ENCODE measurements at regions not wholly inside any gene's neighbourhood (a gene's known extent, or its start where the extent isn't known, plus 50 kb on each side); places are given as distances from the start of the nearest gene placed in this dataset.

- Mint-ChIP-seq H3K27ac (no peak overlapping the region; the same call in 1 of the 2 replicates), H3K9me3 (no peaks in the 10 kb centered on the region), H3K4me3 (no peak overlapping the region), H3K27me3 (ENCODE audit: low read depth) (no peaks in the 10 kb centered on the region), H3K36me3 (no peaks in the 10 kb centered on the region), H3K4me1 (peaks cover 15% of the 10 kb centered on the region)
- ChIA-PET POLR2A (no interaction called here), CTCF (no interaction called here)
- no peak for DNase-seq (ENCODE audit: low spot score)
- TF ChIP-seq ELF4 (CRISPR knock-in tag; IDR thresholded peaks at IDR 0.05; ENCODE audit: low read depth) (no peak), MYBL2 (CRISPR knock-in tag; IDR thresholded peaks at IDR 0.05) (no peak), MAX (CRISPR knock-in tag; IDR thresholded peaks at IDR 0.05) (no peak), PREB (CRISPR knock-in tag; IDR thresholded peaks at IDR 0.05; ENCODE audit: borderline replicate concordance) (no peak)
- ATAC-seq = no peak
Measured at GRCh38 chr3:21330293-21330692, 420.7 kb downstream of the ZNF385D start.

GRCh38 chr3:21328711-21329390 is 422.2 kb downstream of the ZNF385D start:
- Mint-ChIP-seq H3K36me3 (no peaks in the 10 kb centered on the region), H3K27ac (no peak overlapping the region), H3K9me3 (no peaks in the 10 kb centered on the region), H3K4me3 (no peak overlapping the region), H3K4me1 (peaks cover 15% of the 10 kb centered on the region), H3K27me3 (ENCODE audit: low read depth) (no peaks in the 10 kb centered on the region)
- ATAC-seq (no peak), DNase-seq (ENCODE audit: low spot score) (no peak)
- POLR2A ChIA-PET = no interaction called here
- CTCF ChIA-PET = no interaction called here
- TF ChIP-seq ESRRA (CRISPR knock-in tag; IDR thresholded peaks at IDR 0.05; ENCODE audit: borderline replicate concordance) = no peak

GRCh38 chr3:21326704-21327475 is 424.1 kb downstream of the ZNF385D start:
- Mint-ChIP-seq H3K27me3 (ENCODE audit: low read depth) (no peaks in the 10 kb centered on the region), H3K9me3 (no peaks in the 10 kb centered on the region), H3K27ac (no peak overlapping the region), H3K4me1 (peaks cover 15% of the 10 kb centered on the region), H3K36me3 (no peaks in the 10 kb centered on the region), H3K4me3 (no peak overlapping the region)
- ChIA-PET CTCF (no interaction called here), POLR2A (no interaction called here)
- DNase-seq (ENCODE audit: low spot score) = no peak
- TF ChIP-seq FOXJ3 (CRISPR knock-in tag; IDR thresholded peaks at IDR 0.05; ENCODE audit: borderline replicate concordance) (no peak), JAZF1 (CRISPR knock-in tag; IDR thresholded peaks at IDR 0.05) (no peak), ZBTB21 (CRISPR knock-in tag; IDR thresholded peaks at IDR 0.05; ENCODE audit: borderline replicate concordance) (no peak), ZBTB43 (CRISPR knock-in tag; IDR thresholded peaks at IDR 0.05) (no peak), STAT6 (CRISPR knock-in tag; conservative IDR thresholded peaks at IDR 0.05; ENCODE audit: low read depth) (no peak), CDX4 (CRISPR knock-in tag; IDR thresholded peaks at IDR 0.05; ENCODE audit: borderline replicate concordance) (no peak), ERG (CRISPR knock-in tag; IDR thresholded peaks at IDR 0.05) (no peak), ZNF423 (CRISPR knock-in tag; IDR thresholded peaks at IDR 0.05) (no peak), TEAD1 (CRISPR knock-in tag; IDR thresholded peaks at IDR 0.05) (no peak), ATF2 (CRISPR knock-in tag; IDR thresholded peaks at IDR 0.05; ENCODE audit: borderline replicate concordance, low read depth) (no peak), IRF1 (CRISPR knock-in tag; IDR thresholded peaks at IDR 0.05) (no peak), ZNF219 (CRISPR knock-in tag; IDR thresholded peaks at IDR 0.05; ENCODE audit: borderline replicate concordance) (no peak), ZNF121 (CRISPR knock-in tag; IDR thresholded peaks at IDR 0.05) (no peak), NR2C2 (CRISPR knock-in tag; IDR thresholded peaks at IDR 0.05) (no peak), ATF1 (CRISPR knock-in tag; IDR thresholded peaks at IDR 0.05) (no peak)
- ATAC-seq = peak; percentile 36; the same call in 1 of the 2 replicates
